AG09309 (cell line): ENCODE measurements at regions not wholly inside any gene's neighbourhood (a gene's known extent, or its start where the extent isn't known, plus 50 kb on each side); places are given as distances from the start of the nearest gene placed in this dataset.

ENCODE experiments used
- DNase-seq: peaks from one replicate; pipeline ENCODE4 v3.0.0-alpha.2; 2010; ENCODE audit warnings: low read depth
- H3K4me3 ChIP-seq: 2 replicates; pipeline ENCODE4 v1.5.1; 2011; ENCODE audit warnings: mild to moderate bottlenecking, low read depth, low read length, moderate library complexity; ENCODE audit not compliant: control insufficient read depth
- CTCF ChIP-seq: IDR thresholded peaks from 2 replicates; pipeline ENCODE4 v1.5.1; 2011; ENCODE audit warnings: mild to moderate bottlenecking, low read depth, low read length, inconsistent platforms; ENCODE audit not compliant: insufficient read depth, control insufficient read depth; ENCODE audit errors: missing control alignments

- H3K4me3 ChIP-seq: no peak overlapping the region
- TF ChIP-seq CTCF: no peak
- no peak for DNase-seq
Observed at GRCh38 chr3:187822402-187822801, 77.1 kb upstream of the BCL6 start.

- DNase-seq: no peak
- no peak for TF ChIP-seq CTCF
- no peak overlapping the region for H3K4me3 ChIP-seq
Observed at GRCh38 chr3:187823746-187824145, 78.5 kb upstream of the BCL6 start.

GRCh38 chr3:187827723-187828122, 82.5 kb upstream of the BCL6 start:
- DNase-seq: no peak
- TF ChIP-seq CTCF: no peak
- H3K4me3 ChIP-seq: no peak overlapping the region

- no peak for DNase-seq
- H3K4me3 ChIP-seq: no peak overlapping the region
- TF ChIP-seq CTCF: no peak
Observed at GRCh38 chr3:187828579-187829452, 83.5 kb upstream of the BCL6 start.

- no peak overlapping the region for H3K4me3 ChIP-seq
- no peak for TF ChIP-seq CTCF
- no peak for DNase-seq
Observed at GRCh38 chr3:187830181-187830580, 84.9 kb upstream of the BCL6 start.

GRCh38 chr3:187831125-187832051, 86.1 kb upstream of the BCL6 start:
- no peak for TF ChIP-seq CTCF
- DNase-seq: no peak
- H3K4me3 ChIP-seq: no peak overlapping the region
